Thoracic aorta (tissue), 2 donors: ENCODE measurements at regions not wholly inside any gene's neighbourhood (a gene's known extent, or its start where the extent isn't known, plus 50 kb on each side); places are given as distances from the start of the nearest gene placed in this dataset.

Experiments used
- ATAC-seq: fragments of 150-250 bp; one replicate; pipeline ENCODE4 v1.8.0; 2017; ENCODE audit warnings: low read depth; ENCODE audit not compliant: insufficient number of reproducible peaks, low FRiP score
- DNase-seq: peaks from one replicate; pipeline ENCODE4 v3.0.0-alpha.2; 2020; ENCODE audit warnings: low spot score
- H3K27ac ChIP-seq, 2 donors: fragments of 200-600 bp; sonication (generic); 1 replicate in 1 of 2; 2 replicates in 1 of 2; pipeline ENCODE4 v1.5.1; 2016; ENCODE audit warnings: mild to moderate bottlenecking in 2 of 2, moderate library complexity in 2 of 2
- H3K27me3 ChIP-seq: fragments of 200-600 bp; sonication (generic); replicated peaks from 2 replicates; pipeline ENCODE4 v1.6.0; 2016; ENCODE audit warnings: mild to moderate bottlenecking; ENCODE audit not compliant: insufficient read depth
- H3K36me3 ChIP-seq: fragments of 200-600 bp; sonication (generic); one replicate; pipeline ENCODE4 v1.5.1; 2016
- H3K4me1 ChIP-seq, 2 donors: fragments of 200-600 bp; sonication (generic); 1 replicate in 1 of 2; 2 replicates in 1 of 2; pipeline versions ENCODE4 v1.5.1 to v1.6.0; 2016; ENCODE audit warnings: low read depth in 2 of 2, mild to moderate bottlenecking in 1 of 2; ENCODE audit not compliant: control insufficient read depth in 1 of 2
- H3K4me3 ChIP-seq: fragments of 200-600 bp; sonication (generic); 2 replicates; pipeline ENCODE4 v1.5.1; 2016; ENCODE audit warnings: mild to moderate bottlenecking
- H3K9me3 ChIP-seq: fragments of 200-600 bp; sonication (generic); 2 replicates; pipeline ENCODE4 v1.5.1; 2016
- TF ChIP-seq, protein P1 (sequence below): fragments of 200-600 bp; sonication (generic); IDR thresholded peaks from one replicate; pipeline ENCODE4 v1.5.1; 2019; ENCODE audit warnings: antibody characterized with exemption

DNA sequence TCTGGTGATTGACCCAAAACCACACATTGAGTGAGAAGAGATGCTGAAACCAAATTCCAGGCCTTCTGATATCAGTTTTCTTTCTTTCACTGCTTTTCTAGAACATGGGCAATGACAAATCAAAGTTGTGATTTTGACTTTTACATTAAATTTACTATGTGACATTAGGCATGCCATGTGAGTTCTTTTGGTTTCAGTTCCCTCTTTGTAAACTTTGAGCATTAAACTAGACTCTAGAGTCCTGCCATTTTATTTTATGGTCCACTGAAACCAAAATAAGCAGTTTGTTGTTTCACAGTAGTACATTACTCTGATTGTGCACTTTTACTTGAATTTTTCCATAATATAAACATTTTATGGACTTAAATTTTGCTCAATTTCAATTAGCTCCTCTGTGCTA is 381.1 kb upstream of the SEMA3D start:
- H3K9me3 ChIP-seq: no peaks in the 10 kb centered on the region
- TF ChIP-seq, protein P1, sequence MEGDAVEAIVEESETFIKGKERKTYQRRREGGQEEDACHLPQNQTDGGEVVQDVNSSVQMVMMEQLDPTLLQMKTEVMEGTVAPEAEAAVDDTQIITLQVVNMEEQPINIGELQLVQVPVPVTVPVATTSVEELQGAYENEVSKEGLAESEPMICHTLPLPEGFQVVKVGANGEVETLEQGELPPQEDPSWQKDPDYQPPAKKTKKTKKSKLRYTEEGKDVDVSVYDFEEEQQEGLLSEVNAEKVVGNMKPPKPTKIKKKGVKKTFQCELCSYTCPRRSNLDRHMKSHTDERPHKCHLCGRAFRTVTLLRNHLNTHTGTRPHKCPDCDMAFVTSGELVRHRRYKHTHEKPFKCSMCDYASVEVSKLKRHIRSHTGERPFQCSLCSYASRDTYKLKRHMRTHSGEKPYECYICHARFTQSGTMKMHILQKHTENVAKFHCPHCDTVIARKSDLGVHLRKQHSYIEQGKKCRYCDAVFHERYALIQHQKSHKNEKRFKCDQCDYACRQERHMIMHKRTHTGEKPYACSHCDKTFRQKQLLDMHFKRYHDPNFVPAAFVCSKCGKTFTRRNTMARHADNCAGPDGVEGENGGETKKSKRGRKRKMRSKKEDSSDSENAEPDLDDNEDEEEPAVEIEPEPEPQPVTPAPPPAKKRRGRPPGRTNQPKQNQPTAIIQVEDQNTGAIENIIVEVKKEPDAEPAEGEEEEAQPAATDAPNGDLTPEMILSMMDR: no peak
- H3K36me3 ChIP-seq: no peaks in the 10 kb centered on the region
- H3K27ac ChIP-seq: no peak overlapping the region
- DNase-seq (no peak), ATAC-seq (no peak)
- H3K4me1 ChIP-seq: no peaks in the 10 kb centered on the region
- H3K27me3 ChIP-seq: no peaks in the 10 kb centered on the region
- no peak overlapping the region for H3K4me3 ChIP-seq

DNA sequence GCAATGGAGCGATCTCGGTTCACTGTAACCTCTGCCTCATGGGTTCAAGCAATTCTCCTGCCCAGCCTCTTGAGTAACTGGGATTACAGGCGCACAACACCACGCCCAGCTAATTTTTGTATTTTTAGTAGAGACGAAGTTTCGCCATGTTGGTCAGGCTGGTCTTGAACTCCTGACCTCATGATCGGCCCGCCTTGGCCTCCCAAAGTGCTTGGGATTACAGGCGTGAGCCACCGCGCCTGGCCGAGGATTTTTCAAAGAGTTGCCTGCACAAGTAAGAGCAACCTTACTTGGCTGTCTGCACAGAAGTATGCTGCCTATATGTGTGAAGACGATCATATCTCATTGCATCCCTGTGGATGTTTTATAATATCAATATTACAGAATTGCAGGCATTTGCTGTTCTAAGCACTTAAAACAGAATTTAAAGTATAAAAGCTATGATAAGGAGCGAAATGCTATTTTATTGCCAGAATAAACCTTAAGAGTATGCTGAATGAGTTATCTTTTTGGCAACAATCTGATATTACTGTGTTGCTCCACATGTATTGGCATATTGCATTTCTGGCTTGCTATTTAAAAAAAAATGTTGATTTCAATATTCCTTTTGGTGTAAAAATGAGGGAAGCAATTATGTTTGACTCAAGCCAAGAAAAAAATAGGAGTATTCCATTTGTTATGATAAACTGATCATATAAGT is 379.4 kb upstream of the SEMA3D start:
- Histone ChIP-seq H3K36me3 (no peaks in the 10 kb centered on the region), H3K4me3 (no peak overlapping the region), H3K9me3 (no peaks in the 10 kb centered on the region), H3K4me1 (no peaks in the 10 kb centered on the region), H3K27ac (no peak overlapping the region), H3K27me3 (no peaks in the 10 kb centered on the region)
- TF ChIP-seq, protein P1: no peak
- ATAC-seq (no peak), DNase-seq (no peak)

DNA sequence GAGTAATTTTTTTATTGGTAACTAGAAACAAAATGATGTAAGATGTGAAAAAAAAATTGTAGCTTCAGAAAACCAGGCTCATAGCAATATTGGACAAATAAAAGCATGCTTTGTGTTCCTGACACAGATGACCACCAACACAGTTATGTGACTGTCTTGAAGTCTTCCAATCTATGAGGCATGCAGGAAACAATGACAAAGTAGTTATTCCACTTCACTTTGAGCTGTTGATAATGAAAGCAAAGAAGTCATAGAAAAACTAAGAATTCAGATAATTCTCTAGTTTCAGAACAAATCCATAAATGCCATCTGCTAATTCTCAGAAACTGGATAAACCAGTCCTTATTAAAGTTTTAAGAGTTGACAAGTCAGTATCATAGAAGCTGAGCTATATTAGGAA is 378.4 kb upstream of the SEMA3D start:
- no peak for DNase-seq
- Histone ChIP-seq H3K9me3 (no peaks in the 10 kb centered on the region), H3K36me3 (no peaks in the 10 kb centered on the region), H3K4me1 (no peaks in the 10 kb centered on the region), H3K27ac (no peak overlapping the region), H3K27me3 (no peaks in the 10 kb centered on the region), H3K4me3 (no peak overlapping the region)
- TF ChIP-seq, protein P1: no peak
- ATAC-seq: no peak

DNA sequence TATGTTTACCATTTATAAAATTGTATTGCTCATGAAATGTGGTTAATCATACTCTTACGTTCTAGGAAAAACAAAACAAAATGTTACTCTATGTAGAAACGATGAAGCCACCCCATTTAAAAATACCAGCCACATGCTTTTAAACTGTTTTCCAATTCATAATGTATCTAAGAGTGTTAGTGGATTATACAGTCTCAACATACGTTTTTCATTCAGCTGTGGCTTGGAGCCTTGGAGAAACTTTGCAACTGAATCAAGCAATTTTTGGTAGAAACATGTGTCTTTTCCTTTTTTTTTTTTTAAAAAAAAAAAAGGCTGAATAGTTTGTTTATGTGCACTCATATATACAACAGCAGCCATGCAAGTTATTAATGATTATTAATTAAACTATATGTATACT is 378.0 kb upstream of the SEMA3D start:
- Histone ChIP-seq H3K27ac (no peak overlapping the region), H3K9me3 (no peaks in the 10 kb centered on the region), H3K27me3 (no peaks in the 10 kb centered on the region), H3K4me3 (no peak overlapping the region), H3K36me3 (no peaks in the 10 kb centered on the region), H3K4me1 (no peaks in the 10 kb centered on the region)
- no peak for ATAC-seq
- TF ChIP-seq, protein P1: no peak
- DNase-seq: no peak

DNA sequence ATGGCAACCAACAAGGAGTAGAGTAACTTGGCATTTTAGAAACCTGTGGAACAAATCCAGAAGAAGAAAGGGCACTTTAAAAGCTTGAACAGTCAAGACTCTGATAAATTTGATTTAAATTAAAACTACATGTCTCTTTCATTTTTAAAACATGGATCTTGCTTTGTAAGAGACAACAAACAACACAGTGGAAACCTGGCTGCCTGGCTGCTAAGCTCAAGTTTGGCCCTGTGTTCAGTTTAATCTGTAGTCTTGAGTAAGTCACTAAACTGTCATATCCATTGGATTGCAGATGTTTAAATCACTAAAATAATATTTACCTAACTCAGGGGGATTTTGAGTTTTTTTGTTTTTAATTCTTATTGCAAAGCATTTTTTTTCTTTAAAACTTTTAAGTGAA is 374.9 kb upstream of the SEMA3D start:
- no peak overlapping the region for H3K4me3 ChIP-seq
- H3K27me3 ChIP-seq: no peaks in the 10 kb centered on the region
- no peak for DNase-seq
- no peaks in the 10 kb centered on the region for H3K9me3 ChIP-seq
- no peaks in the 10 kb centered on the region for H3K4me1 ChIP-seq
- no peak overlapping the region for H3K27ac ChIP-seq
- H3K36me3 ChIP-seq: no peaks in the 10 kb centered on the region
- TF ChIP-seq, protein P1: no peak
- ATAC-seq: no peak
